ENCODE measurements at regions not wholly inside any gene's neighbourhood (a gene's known extent, or its start where the extent isn't known, plus 50 kb on each side); places are given as distances from the start of the nearest gene placed in this dataset.

DNA sequence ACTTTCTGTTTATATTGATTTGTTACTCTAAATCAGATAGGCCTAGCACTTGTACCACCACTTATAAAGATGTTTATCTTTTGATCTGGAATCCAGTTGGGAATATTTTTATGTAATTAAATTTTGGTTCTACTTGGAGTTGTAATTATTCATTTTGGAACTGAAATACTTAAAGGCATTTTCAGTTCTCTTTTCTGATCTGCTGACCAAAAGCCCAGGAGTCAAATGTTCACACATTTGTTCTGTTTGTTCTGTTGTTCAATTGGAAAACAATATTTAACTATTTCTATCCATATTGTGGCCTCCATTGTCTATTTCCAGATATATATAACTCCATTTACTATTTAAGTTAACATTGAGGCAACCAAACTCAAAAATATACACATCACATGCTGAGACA lies 912.4 kb upstream of the EPHA6 start:
- no peak overlapping the region for H3K4me3 ChIP-seq (ENCODE audit: low read depth, low read length)
- no peaks in the 10 kb centered on the region for H3K36me3 ChIP-seq (ENCODE audit: control insufficient read depth, insufficient read depth, low read length)
- no peaks in the 10 kb centered on the region for H3K27me3 ChIP-seq (ENCODE audit: control insufficient read depth, insufficient read depth, low read length)
- DNase-seq (ENCODE audit: low read depth): no peak
- CTCF ChIA-PET: no interaction called here
- POLR2A ChIA-PET: no interaction called here
- TF ChIP-seq, protein P1, sequence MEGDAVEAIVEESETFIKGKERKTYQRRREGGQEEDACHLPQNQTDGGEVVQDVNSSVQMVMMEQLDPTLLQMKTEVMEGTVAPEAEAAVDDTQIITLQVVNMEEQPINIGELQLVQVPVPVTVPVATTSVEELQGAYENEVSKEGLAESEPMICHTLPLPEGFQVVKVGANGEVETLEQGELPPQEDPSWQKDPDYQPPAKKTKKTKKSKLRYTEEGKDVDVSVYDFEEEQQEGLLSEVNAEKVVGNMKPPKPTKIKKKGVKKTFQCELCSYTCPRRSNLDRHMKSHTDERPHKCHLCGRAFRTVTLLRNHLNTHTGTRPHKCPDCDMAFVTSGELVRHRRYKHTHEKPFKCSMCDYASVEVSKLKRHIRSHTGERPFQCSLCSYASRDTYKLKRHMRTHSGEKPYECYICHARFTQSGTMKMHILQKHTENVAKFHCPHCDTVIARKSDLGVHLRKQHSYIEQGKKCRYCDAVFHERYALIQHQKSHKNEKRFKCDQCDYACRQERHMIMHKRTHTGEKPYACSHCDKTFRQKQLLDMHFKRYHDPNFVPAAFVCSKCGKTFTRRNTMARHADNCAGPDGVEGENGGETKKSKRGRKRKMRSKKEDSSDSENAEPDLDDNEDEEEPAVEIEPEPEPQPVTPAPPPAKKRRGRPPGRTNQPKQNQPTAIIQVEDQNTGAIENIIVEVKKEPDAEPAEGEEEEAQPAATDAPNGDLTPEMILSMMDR (IDR thresholded peaks at IDR 0.05; ENCODE audit: insufficient read depth, low read depth, low read length): no peak

DNA sequence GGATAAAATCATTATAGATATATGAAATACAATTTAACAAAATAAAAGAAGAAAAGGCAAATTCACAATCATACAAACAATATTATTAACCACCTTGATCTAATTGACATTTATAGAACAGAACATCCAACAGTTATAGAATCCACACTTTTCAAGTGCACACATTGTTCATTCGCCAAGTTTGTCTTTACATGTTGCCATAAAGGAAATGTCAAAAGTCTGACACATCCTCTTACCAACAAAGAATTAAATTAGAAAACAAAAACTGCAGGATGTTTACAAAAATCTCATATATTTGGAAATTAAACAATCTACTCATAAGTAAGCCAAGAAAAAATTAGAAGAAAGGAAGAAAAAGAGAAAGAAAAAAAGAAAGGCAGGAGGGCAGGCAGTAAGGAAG lies 909.2 kb upstream of the EPHA6 start:
- TF ChIP-seq, protein P1 (IDR thresholded peaks at IDR 0.05; ENCODE audit: insufficient read depth, low read depth, low read length): no peak
- Histone ChIP-seq H3K36me3 (ENCODE audit: control insufficient read depth, insufficient read depth, low read length) (no peaks in the 10 kb centered on the region), H3K27me3 (ENCODE audit: control insufficient read depth, insufficient read depth, low read length) (no peaks in the 10 kb centered on the region), H3K4me3 (ENCODE audit: low read depth, low read length) (no peak overlapping the region)
- no peak for DNase-seq (ENCODE audit: low read depth)
- ChIA-PET POLR2A (no interaction called here), CTCF (no interaction called here)

DNA sequence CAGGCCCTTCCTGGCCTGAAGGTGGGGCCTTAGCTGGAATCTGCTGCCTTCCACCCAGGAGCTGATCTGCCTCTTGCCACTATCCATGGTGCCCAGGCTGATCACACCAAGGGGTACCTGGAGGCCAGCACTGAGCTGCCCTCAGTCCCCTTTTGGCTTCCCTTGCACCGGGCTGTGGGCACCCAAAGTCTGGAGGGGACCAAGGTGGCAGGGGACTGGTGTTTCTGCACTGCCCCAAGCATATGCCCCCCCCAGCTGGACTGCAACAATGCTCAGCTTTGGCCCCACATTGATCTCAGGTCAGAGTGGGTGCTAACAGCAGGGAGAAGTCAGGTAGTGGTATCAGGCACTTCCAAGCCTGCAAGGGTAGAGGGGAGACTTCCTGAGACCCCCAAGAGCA lies 902.6 kb upstream of the EPHA6 start:
- Histone ChIP-seq H3K27me3 (ENCODE audit: control insufficient read depth, insufficient read depth, low read length) (no peaks in the 10 kb centered on the region), H3K4me3 (ENCODE audit: low read depth, low read length) (no peak overlapping the region), H3K36me3 (ENCODE audit: control insufficient read depth, insufficient read depth, low read length) (no peaks in the 10 kb centered on the region)
- ChIA-PET CTCF (interaction anchor here (1.3 to 1.6 kb wide), 3 partner anchors 9 to 22 kb away, joined by 3 to 4 read pairs (median 4); no protein-coding TSS in a partner anchor), POLR2A (no interaction called here)
- DNase-seq (ENCODE audit: low read depth): no peak
- TF ChIP-seq, protein P1 (IDR thresholded peaks at IDR 0.05; ENCODE audit: insufficient read depth, low read depth, low read length): no peak

DNA sequence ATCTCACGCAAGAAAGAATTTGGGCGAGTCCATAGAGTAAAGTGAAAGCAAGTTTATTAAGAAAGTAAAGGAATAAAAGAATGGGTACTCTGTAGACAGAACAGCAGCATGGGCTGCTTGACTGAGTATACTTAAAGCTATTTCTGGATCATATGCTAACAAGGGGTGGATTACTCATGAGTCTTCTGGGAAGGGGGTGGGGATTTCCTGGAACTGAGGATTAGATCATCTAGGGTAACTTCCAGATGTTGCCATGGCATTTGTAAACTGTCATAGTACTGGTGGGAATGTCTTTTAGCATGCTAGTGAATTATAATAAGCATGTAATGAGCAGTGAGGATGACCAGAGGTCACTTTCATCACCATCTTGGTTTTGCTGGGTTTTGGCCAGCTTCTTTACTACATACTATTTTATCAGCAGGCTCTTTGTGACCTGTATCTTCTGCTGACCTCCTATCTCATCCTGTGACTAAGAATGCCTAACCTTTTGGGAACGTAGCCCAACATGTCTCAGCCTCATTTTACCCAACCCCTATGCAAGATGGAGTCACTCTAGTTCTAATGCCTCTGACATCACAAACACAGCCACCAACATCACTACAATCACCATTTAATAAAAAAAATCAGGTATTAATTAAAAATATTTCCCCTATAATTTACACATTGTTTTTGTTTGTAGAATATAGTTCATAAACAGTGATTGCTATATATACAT lies 890.7 kb upstream of the EPHA6 start:
- ChIA-PET POLR2A (no interaction called here), CTCF (no interaction called here)
- H3K27me3 ChIP-seq (ENCODE audit: control insufficient read depth, insufficient read depth, low read length): no peaks in the 10 kb centered on the region
- no peaks in the 10 kb centered on the region for H3K36me3 ChIP-seq (ENCODE audit: control insufficient read depth, insufficient read depth, low read length)
- no peak overlapping the region for H3K4me3 ChIP-seq (ENCODE audit: low read depth, low read length)
- peak; percentile 33 for DNase-seq (ENCODE audit: low read depth)
- TF ChIP-seq, protein P1 (IDR thresholded peaks at IDR 0.05; ENCODE audit: insufficient read depth, low read depth, low read length): no peak

DNA sequence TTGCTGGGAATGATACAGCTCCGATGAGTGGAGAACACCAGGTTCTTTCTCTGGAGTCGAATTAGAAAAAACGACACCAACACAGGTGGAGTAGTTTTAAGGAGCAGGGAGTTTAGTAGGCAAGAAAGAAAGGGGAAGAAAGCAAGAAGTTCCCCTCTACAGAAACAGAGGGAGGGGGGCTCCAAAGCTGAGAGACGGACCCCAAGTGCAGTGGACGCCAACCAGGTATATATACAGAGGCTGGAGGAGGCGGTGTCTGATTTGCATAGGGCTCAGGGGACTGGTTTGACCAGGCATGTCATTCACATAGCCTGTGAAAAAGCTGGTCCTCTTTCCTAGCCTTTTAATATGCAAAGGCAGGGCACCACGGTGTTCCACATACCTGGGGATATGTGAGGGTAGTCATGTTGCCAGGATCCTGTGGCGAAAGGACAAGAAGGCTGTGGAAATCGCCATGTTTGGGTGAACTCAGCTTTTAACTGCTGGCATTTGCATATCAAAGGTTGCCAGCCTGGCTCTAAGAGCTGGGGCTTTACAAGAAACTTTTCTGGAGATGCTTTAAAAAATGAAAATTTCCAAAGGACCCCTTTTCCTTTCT lies 887.4 kb upstream of the EPHA6 start:
- Histone ChIP-seq H3K4me3 (ENCODE audit: low read depth, low read length) (no peak overlapping the region), H3K27me3 (ENCODE audit: control insufficient read depth, insufficient read depth, low read length) (no peaks in the 10 kb centered on the region), H3K36me3 (ENCODE audit: control insufficient read depth, insufficient read depth, low read length) (no peaks in the 10 kb centered on the region)
- CTCF ChIA-PET: no interaction called here
- TF ChIP-seq, protein P1 (IDR thresholded peaks at IDR 0.05; ENCODE audit: insufficient read depth, low read depth, low read length): no peak
- no peak for DNase-seq (ENCODE audit: low read depth)
- POLR2A ChIA-PET: interaction anchor here (0.6 kb wide), 1 partner anchor 37 kb away, joined by 3 read pairs; no protein-coding TSS in a partner anchor

Data from BJ (cell line).